ENCODE measurements at regions not wholly inside any gene's neighbourhood (a gene's known extent, or its start where the extent isn't known, plus 50 kb on each side); places are given as distances from the start of the nearest gene placed in this dataset.
A peak's percentile ranks its signal among the peaks of the same experiment; 100 is the strongest.

DNA sequence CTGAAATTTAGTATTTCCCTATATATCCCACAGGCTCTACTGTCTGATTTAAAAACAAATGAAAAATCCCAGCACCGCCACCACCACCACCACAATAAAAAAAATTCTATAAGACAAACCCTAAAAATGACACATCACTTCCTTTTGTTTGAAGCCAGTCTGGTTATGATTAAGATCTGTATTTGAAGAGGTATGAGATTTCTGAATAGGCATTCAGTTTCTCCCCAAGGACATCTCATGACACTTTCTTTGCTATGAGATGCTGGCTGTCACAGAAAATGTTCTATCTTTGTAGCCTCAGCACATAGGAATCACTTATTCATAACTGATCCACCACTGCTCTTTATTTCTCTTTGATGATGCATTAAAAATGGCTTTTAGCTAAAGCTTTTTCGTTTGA lies 1071.0 kb downstream of the SLC6A15 start:
- DNase-seq (ENCODE audit: low spot score), result no peak
- in situ Hi-C loops (cut with HindIII; ENCODE audit: low sequenced_read_pairs), result no loop called here

GRCh38 chr12:83827860-83828259 lies 1084.7 kb downstream of the SLC6A15 start:
- no peak for DNase-seq (ENCODE audit: low spot score)
- in situ Hi-C loops (cut with HindIII; ENCODE audit: low sequenced_read_pairs), result no loop called here

DNA sequence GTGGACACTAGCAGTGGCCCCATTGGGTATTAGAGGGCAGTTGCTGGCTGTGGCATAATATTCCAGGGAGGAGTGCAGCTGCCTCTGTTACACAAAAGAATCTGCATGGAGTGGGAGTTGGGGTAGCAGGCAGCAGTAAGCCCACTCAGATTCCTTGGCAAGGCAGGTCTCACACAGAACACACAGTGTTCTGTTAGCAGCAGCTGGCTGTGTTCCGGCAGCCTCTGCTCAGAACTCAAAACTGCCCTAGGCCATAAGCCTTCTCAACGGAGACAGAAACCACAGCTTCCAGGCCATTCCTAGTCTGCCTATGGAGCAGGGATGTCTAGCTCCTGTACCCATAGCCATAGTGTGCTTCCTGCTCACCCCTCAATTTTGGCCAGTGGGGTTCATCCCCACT lies 1085.4 kb downstream of the SLC6A15 start:
- DNase-seq (ENCODE audit: low spot score), result no peak
- in situ Hi-C loops (cut with HindIII; ENCODE audit: low sequenced_read_pairs), result no loop called here

- DNase-seq (ENCODE audit: low spot score), result no peak
- in situ Hi-C loops (cut with HindIII; ENCODE audit: low sequenced_read_pairs), result no loop called here
Measured at GRCh38 chr12:83826112-83826511, 1086.5 kb downstream of the SLC6A15 start.

- DNase-seq (ENCODE audit: low spot score), result peak; percentile 10
- in situ Hi-C loops (cut with HindIII; ENCODE audit: low sequenced_read_pairs), result no loop called here
Measured at GRCh38 chr12:83823386-83824045, 1089.1 kb downstream of the SLC6A15 start.

DNA sequence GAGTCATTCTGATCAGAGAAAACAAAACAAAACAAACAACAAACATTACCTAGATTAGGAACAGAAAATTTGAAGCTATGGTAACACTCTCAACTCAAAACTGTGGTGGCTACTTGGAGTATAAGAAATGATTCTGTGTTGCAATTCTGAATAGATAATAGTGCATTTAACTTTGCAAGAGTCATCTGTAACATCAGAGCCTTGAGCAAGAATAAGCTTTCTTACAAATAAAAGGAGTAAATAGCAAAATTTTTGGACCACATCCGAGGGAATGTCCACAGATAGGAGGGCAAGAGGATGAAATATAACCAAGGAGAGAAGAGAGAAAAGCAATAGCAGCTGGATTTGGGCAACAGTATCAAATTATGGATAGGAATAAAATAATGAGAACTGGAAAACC lies 1090.6 kb downstream of the SLC6A15 start:
- no peak for DNase-seq (ENCODE audit: low spot score)
- in situ Hi-C loops (cut with HindIII; ENCODE audit: low sequenced_read_pairs), result no loop called here

DNA sequence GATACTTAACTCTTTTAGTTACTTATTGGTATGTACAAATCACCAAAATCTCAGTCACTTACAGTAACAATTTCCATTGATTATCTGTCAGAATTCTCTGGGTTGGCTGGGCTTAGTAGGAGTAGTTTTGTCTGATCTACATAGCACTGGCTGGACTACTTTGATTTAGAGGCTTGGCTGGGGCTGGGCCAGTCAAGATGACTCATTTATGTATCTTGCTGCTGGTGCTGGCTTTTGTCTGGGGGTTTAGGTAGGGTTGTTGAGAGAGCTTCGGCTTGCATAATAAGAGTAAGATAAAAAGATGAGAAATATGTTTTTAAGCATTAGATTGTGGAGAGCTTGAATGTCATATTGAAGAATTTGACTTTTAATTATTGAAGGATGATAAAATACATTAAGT lies 1093.7 kb downstream of the SLC6A15 start:
- DNase-seq (ENCODE audit: low spot score), result no peak
- in situ Hi-C loops (cut with HindIII; ENCODE audit: low sequenced_read_pairs), result no loop called here

DNA sequence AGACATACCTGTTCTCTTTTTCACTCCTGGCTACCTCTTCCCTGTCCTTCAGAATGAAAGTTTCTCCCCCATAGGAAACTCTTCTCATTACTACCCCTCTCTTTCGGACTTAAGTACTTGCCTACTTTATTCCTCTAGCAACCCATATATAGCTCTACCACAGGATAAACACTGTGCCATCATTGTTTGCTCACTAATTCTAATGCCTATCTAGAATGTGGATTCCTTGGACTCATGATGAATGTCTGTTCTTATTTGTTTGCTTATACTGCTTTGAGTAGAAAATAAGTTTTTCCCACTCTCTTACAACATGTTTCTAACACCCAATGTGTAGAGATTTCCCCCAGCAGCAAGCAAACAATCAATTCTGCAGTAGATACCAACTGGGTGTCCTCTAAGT lies 1094.9 kb downstream of the SLC6A15 start:
- DNase-seq (ENCODE audit: low spot score), result no peak
- in situ Hi-C loops (cut with HindIII; ENCODE audit: low sequenced_read_pairs), result no loop called here

GRCh38 chr12:83808591-83808990 lies 1104.0 kb downstream of the SLC6A15 start:
- in situ Hi-C loops (cut with HindIII; ENCODE audit: low sequenced_read_pairs), result no loop called here
- DNase-seq (ENCODE audit: low spot score), result no peak

DNA sequence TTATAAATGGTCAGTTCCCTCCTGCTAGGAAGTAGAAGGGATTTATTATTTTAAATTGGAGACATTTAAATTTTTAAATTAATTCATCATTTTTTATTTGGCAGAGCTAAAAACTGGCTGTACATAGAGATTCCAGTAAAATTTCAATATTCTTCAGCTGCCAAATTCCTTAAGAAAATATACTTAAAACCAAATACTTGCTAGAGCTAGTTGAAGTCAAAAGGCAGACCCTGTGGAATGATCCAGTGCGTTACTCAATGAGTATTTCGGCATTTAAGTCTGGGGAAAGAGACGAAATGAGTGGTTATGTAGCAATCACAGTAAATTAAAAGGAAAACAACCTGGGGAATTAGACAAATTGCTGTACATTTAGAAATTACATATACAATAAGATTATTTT lies 1104.7 kb downstream of the SLC6A15 start:
- in situ Hi-C loops (cut with HindIII; ENCODE audit: low sequenced_read_pairs), result no loop called here

DNA sequence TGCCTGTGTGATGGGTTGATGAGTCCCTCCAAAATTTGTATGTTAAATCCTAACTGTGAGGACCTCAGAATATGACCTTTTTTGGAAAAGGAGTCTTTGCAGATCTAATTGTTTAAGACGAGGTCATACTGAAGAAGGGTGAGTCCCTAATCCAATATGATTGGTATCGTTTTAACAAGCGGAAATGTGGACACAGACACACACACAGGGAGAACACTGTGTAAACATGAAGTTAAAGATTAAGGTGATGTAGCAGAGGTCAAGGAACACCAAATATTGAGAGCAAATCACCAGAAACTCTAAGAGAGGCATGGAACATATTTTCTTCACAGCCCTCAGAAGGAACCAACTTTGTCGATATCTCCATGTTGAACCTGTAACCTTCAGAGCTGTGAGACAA lies 1106.7 kb downstream of the SLC6A15 start:
- no peak for DNase-seq (ENCODE audit: low spot score)
- in situ Hi-C loops (cut with HindIII; ENCODE audit: low sequenced_read_pairs), result no loop called here

More for the DNA sequence above, 1104.7 kb downstream of the SLC6A15 start:
- no peak for DNase-seq (ENCODE audit: low spot score)

DNA sequence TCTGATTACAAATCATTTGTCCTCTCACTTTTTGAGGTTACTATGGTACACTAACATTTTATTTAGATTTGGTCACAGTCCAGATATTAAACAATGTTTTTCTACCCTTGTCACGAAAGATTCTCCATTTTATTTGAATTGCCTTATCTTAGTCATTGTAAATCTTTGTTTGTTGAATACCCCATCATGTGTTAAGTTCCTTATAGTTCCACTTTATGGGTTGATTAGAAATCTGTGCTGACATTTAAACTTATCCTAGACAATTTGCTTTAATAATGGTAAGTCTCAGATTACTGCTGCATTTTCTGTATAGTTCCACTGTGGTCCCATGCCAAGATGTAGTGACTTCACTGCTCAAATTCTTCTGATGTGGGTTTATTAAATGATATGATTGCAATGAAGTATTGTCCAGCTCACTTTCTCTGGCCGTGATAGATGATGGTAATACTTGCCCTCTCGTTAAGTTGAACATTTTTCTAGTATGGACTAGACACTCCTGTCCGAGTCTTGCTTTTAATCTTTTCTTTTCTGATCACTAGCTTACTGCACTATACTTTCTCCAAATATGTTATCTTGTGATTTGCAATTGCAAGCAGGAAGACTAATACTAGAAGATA lies 1107.3 kb downstream of the SLC6A15 start:
- no peak for DNase-seq (ENCODE audit: low spot score)
- in situ Hi-C loops (cut with HindIII; ENCODE audit: low sequenced_read_pairs), result no loop called here

GRCh38 chr12:83801972-83802371 lies 1110.6 kb downstream of the SLC6A15 start:
- in situ Hi-C loops (cut with HindIII; ENCODE audit: low sequenced_read_pairs), result no loop called here
- DNase-seq (ENCODE audit: low spot score), result no peak

GRCh38 chr12:83800022-83800421 lies 1112.6 kb downstream of the SLC6A15 start:
- in situ Hi-C loops (cut with HindIII; ENCODE audit: low sequenced_read_pairs), result no loop called here
- no peak for DNase-seq (ENCODE audit: low spot score)

DNA sequence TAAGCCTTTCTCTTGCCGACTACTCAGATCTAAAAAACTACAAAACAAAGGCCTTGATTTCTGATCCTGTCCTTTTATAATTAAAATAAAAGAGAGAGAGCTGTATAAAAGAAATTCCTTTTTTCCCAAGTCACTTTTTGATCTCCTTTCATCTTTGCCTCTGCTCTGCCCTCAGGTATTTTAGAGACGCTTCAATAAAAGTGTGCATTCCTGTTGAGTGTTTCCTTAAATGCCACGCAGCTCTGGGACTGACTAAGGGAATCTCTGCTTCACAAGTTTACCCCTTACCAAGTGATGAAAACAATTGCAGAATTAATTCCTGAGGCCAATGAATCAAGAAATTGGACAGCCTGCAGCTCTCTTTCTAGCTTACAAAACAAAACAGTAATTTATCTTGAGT lies 1109.8 kb downstream of the TMTC2 start:
- in situ Hi-C loops (cut with HindIII; ENCODE audit: low sequenced_read_pairs), result no loop called here
- no peak for DNase-seq (ENCODE audit: low spot score)

- in situ Hi-C loops (cut with HindIII; ENCODE audit: low sequenced_read_pairs), result no loop called here
Measured at GRCh38 chr12:83793616-83794015, 1106.9 kb downstream of the TMTC2 start.

DNA sequence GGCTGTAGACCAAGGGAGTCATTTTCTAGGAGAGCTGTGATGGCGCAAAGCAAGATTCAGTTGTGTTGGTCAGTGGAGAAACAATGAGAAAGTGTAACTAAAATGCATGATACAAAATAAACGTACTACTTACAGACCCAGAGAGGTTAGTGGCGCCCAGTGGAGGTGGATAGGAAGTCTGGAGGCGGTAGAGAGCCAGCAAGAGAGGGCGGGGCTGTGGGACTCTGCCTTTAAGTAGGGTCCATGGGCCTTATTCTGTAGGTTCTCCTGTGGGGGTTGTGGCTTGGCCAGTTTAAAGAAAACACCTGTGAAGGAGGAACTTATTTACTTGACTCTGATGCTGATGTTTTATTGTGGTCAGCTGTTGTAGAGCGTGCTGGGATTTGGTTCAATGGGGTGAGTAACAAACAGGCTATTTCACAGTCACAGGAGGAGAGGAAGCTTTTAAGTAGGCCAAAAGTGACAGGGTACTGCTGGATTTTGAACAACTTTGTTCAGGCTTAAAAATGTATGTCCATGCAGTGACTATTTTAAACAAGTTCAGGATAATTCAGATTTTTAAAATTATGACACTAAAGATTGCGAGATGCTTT lies 1097.7 kb downstream of the TMTC2 start:
- DNase-seq (ENCODE audit: low spot score), result no peak
- in situ Hi-C loops (cut with HindIII; ENCODE audit: low sequenced_read_pairs), result no loop called here

More at GRCh38 chr12:83793616-83794015, 1106.9 kb downstream of the TMTC2 start:
- DNase-seq (ENCODE audit: low spot score), result no peak

GRCh38 chr12:83779526-83779925 lies 1092.8 kb downstream of the TMTC2 start:
- DNase-seq (ENCODE audit: low spot score), result no peak
- in situ Hi-C loops (cut with HindIII; ENCODE audit: low sequenced_read_pairs), result no loop called here

DNA sequence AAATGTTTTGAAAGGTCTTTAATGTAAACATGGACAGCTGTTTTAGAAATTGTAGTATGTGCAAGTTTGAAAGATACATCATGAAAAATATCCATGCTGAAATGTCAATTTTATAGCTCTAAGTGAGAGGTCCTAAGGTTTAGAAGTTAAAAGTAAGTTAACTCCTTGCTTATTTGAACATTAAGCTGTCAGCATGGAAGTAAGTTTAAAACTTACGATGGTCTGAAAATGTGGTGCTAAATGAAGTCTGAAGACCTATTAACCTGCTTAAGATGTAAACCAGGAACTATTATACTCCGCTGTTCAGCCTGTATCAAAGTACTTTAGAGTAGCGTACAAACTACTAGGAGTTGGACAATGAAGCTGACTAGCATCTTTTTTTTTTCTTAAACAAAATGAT lies 1082.4 kb downstream of the TMTC2 start:
- no peak for DNase-seq (ENCODE audit: low spot score)
- in situ Hi-C loops (cut with HindIII; ENCODE audit: low sequenced_read_pairs), result no loop called here

GRCh38 chr12:83767723-83768122 lies 1081.0 kb downstream of the TMTC2 start:
- in situ Hi-C loops (cut with HindIII; ENCODE audit: low sequenced_read_pairs), result no loop called here
- DNase-seq (ENCODE audit: low spot score), result no peak

- in situ Hi-C loops (cut with HindIII; ENCODE audit: low sequenced_read_pairs), result no loop called here
- DNase-seq (ENCODE audit: low spot score), result no peak
Measured at GRCh38 chr12:83763425-83763824, 1076.7 kb downstream of the TMTC2 start.

Data from G401 (cell line).